ENCODE measurements at regions not wholly inside any gene's neighbourhood (a gene's known extent, or its start where the extent isn't known, plus 50 kb on each side); places are given as distances from the start of the nearest gene placed in this dataset.

DNA sequence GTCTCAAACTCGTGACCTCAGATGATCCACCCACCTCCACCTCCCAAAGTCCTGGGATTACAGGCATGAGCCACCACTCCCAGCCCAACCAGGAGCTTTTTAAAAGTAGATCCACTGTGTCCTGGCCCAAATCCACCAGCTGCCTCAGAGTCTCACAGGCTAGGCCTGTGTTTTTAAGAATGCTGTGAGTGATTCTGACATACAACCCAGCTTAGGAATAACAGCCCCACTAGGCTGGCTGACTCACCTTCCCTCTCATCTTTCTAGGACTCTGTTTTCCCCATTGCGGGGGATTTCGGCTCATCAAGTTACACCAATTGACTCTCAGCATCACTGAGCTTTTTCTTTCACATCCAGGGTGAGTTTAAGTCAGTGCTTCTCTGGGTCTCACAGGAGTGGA, 207.6 kb downstream of the SKIDA1 start:
- DNase-seq: no peak

DNA sequence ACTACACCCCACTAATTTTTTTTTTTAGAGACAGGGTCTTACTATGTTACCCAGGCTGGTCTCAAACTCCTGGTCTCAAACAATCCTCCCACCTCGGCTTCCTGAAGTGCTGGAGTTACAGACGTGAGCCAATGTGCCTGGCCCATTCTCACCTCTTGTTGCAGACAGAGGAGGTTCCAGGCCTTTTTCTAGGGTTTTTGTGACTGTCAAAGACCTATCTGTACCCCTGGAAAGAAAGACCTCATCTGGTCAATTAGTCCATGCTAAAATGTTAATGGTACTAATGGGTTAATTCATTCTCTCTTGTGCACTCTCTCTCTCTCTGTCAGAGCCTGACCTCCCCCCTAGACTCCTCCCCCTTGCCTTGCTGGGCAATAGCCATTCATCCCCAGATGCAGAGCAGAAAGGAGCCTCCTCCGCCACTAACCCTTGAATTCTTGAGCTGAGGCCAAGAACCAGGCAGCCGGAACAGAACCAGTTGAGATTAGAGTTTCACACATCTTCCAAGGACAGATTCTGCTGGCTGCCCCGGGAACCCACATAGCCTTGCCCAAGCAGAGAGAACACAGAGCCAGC, 209.7 kb downstream of the SKIDA1 start:
- no peak for DNase-seq

DNA sequence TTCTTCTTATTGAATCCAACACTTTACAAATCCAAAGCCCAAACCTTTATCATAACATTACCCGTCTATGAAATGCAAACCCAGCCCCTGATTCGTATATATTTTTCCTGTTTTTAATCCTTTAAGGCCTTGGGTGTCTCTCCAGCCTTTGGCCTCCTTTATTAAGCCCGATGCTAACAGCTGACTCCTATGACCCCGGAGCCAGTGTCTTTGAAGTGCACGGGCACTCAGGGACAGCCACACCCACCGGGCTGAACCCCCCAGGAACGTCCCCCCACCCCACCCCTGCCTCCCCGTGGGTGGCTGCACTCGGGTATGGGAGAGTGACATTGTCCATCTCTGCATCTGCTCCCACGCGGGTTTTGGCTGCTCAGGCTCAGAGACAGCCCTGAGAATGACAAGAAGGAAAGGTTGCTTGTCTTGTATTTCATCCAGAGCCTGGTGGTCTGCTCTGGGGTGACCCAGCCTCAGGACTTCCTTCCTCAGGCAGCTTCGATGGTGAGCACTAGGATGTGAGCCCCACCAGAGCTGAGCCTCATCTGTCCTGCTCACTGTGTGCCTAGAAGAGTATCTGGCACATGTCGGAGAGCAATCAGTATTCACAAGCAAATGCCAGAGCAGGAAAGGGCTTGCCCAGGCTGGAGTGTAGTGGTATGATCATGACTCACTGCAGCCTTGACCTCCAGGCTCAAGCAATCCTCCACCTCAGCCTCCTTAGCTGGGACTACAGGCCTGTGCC, 210.4 kb downstream of the SKIDA1 start:
- DNase-seq: no peak

DNA sequence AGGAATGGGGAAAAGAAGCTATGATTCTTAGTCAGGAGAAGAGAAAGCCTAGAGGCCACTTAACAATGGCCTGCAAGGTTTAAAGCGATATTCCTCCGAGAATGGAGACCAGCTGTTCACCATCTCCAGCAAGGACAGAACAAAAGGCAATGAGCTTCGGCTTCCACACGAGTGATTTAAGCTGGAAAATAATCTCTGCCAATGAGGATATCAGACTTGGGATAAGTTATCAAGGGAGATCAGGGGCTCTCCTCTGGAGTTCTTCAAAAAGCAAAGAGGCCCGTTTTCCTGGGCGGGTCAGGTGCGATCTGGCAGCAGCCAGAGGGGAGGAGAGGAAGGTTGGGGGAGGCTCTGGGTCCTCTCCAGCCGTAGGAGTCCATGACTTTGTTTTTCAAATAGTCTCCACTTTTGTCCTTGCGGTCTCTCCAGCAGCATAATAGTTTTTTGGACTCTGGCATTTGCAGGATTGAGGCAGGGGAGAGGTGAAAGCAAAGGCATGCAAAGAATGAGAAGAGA, 211.3 kb downstream of the SKIDA1 start:
- no peak for DNase-seq

DNA sequence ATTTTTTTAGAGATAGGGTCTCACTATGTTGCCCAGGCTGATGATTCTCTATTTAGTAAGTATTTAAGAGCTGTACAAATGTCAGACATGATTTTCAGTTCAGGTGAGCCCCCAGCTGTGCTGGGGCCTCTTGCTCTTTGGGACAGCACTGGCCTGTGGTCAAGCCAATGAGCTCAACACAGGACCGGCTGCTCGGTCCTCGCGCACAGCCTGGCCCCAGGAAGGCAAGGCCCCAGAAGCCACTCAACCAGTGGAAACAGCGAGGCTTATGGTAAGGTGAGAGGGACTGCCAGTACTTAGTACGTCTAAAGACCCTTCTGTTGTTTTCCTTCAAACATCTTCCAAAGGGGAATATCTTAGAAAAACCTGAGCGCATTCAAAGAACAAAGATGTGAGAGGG, 211.8 kb downstream of the SKIDA1 start:
- DNase-seq: no peak

DNA sequence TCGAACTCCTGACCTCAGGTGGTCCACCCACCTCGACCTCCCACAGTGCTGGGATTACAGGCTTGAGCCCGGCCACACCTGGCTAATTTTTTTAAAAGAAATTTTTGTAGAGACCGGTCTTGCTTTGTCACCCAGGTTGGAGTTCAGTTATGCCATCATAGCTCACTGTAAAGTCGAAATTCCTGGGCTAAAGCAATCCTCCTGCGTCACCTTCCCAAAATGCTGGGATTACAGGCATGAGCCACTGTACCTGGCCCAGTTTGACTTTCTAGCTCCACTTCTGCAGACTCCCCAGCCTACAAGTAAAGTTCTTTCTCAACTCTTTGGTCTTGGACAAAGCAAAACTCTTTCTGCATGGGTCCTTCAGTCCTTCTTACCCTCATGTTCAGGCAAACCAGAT, 214.1 kb downstream of the SKIDA1 start:
- no peak for DNase-seq

DNA sequence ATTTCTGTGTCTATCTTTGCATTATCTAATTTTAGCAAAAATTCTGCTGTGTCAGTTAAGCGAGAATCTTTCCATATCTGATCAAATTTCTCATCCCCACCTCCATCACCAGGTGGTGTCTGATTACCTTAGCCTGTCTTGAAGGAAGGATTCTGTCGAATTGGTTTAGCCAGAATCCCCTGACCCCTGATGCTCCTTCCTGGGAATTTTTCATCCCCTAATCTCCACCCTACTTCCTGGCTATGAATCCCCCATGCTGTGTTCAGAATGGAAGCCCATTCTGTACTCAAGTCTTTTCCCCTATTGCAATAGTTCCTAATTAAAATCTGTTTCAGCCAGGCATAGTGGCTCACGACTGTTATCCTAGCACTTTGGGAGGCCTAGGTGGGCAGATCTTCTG, 216.1 kb downstream of the SKIDA1 start:
- no peak for DNase-seq

DNA sequence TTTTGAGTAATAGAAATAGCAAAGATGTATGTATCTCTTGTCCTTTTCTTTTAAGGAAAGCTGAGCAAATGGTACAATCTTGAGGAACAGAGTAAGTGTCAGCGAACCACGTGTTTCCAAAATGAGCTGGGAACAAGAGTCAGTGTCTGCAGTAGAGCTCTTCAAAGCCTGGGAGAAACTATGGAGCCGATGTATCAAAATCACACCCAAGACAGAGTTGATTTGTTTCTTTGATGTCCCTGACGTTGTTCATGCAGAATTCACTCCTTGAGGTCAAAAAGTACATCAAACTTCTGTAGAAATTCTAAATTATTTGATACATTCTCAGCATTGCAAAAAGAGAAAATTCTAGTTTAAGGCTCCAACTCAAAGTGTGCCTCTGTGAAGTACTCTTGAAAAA, 216.5 kb downstream of the SKIDA1 start:
- DNase-seq: no peak

DNA sequence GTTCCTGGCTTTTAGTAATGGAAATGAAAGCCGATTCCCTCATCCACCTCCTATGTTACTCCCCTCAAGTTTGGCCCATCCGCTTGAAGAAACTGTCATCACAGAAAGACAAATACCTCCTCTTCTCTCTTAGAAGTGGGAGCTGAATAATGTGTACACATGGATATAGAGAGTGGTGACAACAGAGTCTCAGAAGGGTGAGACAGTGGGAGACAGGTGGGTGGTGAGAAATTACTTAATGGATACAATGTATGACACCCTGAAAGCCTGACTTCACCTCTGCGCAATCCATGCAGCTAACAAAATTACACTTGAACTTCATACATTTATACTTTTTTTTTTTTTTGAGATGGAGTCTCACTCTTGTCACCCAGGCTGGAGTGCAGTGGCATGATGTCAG, 217.5 kb downstream of the SKIDA1 start:
- DNase-seq: no peak

DNA sequence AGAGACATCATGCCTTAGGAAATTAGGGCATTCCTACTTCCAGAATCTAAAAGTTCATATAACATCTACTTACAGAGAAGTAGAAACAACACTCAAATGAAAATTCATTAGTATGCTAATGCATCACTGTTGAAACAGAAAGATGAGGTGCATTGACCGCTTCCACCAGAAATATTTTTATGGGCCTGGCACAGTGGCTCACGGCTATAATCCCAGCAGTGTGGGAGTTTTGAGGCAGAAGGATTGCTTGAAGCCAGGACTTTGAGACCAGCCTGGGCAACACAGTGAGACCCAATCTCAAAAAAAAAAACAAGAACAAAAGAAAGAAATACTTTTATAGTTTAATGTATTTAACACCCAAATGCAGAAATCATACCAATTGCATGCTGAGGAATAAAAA, 220.9 kb downstream of the SKIDA1 start:
- no peak for DNase-seq

DNA sequence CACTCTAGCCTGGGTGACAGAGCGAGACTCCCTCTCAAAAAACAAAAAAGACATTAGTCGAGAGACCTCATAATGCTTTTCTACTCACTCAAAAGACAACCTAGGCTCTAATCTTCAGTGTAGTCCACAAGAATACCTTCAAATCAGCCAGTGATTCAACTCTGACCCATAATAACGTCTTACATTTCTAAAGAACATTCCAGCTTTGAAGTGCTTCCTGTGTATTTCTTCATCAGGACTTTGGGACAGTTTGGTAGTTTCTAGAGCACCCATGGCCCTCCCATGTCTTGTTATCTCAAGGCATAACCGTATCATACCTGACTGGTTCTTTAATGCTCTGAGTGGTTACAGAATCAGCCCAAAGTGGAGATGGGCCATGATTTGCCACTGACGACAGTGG, 221.3 kb downstream of the SKIDA1 start:
- DNase-seq: no peak

DNA sequence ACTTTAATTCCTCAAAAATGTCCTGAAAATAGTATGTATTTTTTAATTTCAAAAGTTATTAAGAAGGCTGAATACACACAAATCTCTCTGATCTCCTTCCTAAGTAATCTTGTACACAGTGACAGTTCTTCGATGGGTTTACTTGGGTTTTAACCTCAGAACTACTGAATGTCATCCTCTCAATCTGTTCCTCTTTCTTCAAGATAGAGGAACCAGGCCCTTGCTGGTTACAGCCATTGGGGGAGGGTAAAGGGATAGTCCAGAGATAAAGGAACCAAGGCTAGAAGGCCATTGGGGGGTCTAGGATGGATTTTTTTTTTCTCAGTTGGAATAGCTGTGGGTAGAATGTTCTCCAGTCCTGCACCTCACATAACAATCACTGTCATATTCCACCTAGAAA, 224.9 kb downstream of the SKIDA1 start:
- DNase-seq: no peak

DNA sequence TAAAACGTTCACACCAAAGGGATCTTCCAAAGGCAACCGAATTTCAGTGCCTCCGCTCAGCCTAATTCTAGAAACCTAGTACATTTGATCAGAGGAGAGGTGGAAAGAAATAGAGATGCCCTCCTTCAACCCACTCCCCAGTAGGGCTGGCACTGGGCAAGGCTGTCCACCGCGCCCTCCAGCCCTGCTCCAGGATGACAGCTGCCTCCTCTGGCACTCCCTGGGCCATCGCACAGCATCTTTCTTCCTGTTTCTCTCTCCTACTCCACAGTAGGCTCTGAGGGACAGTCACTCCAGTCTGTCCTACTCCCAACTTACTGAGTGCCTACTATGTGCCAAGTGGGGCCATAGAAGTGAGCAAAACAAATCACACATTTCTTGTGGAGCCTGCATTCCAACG, 226.2 kb downstream of the SKIDA1 start:
- DNase-seq: no peak

DNA sequence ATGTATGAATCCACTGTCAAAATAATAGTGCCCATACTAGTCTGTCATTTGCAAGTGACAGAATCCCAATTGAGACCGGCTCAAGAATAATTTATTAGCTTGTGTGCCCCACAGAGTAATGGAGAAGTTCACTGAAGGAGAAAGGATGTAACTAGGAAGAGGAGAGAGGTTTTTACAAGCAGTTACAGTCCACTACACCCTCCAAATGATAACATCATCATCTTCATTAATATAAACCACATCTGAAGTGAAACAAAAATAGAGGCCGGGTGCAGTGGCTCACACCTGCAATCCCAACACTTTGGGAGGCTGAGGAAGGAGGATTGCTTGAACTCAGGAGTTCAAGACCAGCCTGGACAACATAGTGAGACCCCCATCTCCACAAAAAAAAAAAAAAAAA, 226.8 kb downstream of the SKIDA1 start:
- DNase-seq: no peak

DNA sequence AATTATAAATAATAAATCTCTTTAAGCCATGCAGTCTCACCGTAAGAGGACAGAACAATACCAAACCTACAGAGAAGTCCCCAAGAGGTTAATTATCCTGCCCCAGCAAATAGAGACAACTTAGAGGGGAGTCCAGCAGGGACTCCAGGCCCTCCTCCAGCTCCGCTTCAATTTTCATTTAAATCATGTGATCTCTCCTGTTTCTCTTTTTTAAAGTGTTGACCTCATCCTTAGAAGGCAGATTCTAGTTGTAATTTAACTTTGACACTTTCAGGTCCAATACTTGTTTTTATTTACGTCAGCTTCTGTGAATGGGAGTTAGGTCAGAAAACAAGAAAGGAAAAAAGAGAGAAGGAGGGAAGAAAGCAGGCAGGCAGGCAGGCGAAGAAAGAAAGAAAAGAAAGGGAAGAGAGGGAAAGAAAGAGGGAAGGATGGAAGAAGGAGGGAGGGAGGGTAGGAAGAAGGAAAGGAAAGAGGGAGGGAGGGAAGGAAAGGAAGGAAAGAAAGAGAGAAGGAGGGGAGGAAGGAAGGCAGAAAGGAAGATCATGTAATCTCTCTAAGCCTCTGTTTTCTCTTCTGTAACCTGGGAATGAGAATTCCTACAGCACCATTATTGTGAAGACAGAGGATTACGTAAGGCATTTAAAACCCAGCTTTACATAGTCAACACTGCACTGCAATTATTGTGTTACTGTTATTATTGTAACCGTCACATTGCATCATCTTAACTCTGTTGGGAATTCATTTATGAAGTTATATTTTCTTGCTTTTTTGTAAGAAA, 227.7 kb downstream of the SKIDA1 start:
- peak; percentile 45 for DNase-seq

DNA sequence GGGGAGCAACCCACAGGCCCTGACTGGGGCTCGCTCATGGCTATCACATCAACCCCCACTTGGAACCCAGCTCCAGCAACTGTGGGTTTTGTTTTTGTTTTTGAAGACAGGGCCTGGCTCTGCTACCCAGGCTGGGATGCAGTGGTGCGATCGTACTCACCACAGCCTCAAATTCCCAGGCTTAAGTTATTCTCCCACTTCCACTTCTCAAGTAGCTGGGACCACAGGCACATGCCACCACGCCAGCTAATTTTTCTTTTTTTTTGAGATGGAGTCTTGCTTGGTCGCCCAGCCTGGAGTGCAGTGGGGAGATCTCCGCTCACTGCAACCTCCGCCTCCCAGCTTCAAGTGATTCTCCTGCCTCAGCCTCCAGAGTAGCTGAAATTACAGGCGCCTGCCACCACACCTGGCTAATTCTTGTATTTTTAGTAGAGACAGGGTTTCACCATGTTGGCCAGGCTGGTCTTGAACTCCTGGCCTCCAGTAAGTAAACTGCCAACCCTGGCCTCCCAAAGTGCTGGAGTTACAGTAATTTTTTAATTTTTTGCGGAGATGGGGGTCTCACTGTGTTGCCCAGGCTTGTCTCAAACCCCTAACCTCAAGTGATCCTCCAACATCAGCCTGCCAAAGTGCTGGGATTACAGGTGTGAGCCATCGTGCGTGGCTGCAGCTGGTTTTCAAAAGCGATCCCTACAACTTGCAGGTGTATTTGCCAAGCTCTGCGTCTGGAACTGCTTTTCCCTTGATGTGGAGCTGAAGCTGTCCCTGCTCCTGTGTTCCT, 228.7 kb downstream of the SKIDA1 start:
- no peak for DNase-seq

DNA sequence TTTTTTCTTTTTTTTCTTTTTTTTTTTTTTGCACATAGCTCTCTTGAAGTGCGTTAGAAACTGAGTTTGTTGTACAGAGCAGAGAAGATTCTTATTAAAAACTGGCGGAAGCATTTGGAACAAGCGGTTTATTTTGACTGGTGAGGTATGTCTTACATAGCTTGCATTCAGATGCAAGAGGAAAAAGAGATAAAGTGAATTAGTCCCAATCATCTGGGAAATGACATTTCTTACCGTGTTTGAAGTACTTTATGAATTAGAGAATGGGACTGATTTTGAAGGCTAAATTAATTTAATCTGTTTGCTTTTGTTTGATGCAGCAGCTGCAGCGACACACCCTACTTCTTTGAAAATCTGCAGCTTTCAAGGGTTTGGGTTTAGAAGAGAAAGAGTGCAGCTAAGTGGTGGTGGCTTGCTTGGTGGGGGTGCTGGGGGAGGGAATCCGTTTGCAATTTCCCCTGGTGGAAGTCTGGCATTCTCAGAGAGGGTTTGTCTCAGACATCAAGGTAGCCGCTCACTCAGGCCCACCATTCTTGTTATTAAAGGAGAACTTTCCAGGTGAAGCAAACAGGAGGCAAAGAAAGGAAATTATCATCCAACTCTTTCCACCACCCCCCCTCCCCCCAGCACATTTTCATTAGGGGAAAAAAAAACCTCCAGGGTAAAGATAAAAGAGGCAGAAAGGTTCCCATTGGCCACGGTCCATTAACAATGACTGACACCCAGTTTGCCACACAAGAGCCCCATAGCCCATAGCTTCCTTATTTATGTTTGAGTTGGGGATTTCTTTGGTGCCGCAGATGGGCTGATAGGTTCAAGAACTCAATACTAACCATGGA, 231.7 kb downstream of the SKIDA1 start:
- no peak for DNase-seq

DNA sequence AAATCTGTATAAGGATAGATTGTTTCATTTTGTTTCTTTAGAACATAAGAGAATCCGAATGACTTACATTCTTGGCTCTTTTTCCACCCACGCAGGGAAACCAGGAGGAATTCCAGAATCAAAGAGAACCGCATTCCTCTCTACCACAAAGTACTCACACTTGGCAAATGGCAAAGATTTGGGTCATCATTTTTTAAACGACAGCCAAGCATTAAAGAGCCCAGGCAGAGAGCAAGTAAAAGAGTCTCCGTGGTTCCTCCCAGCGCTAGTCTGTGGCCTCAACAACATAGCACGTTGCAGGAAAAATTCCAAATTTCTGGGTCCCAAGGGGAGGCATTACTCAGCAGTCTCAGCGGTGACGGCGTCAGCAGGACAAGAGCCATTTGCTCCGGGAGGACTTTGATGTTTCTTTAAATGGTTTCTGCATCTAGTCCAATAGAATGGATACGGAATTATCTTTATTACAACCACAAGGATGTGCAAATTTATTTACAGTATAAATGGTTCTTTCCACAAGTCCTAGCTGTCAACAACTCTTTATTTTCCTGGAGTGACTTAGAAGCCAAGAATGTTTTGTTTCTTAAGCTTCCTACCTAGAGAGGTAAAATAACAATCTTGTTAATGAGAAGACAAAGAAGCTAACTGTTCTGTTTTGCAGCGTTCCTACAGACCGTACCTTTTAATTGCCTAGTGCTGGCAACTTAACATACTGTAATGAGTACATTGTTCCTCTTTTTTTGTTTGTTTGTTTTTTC, 232.5 kb downstream of the SKIDA1 start:
- peak; percentile 8 for DNase-seq

DNA sequence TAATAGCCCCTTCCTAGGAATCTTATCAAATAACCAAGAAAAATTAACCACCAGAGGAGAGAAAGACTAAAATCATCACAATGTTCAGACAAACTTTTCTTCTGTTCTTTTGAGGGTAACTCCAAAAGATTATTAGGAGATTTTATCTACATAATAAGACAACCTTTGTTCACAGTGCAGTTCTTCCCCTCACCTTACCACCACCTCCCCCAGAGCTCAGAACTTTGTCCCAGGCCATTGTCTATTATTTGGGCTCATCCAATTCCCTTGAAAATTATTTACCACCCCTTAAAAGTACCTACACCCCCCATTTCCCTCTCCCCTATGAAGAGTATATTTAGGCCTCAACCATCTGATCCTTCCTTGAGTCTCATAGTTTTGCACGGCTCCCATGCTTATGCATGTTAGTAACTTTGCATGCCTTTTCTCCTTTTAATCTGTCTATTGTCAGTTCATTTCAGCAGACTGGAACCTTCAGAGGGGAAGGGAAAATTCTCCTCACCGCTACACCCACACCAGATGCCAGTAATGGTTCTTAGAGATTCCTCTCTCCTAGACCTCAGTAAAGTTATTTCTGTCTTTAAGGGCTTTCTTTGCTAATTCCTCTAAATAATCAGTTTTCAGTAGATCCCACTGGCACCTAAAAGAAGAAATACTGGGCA, 234.9 kb downstream of the SKIDA1 start:
- no peak for DNase-seq

DNA sequence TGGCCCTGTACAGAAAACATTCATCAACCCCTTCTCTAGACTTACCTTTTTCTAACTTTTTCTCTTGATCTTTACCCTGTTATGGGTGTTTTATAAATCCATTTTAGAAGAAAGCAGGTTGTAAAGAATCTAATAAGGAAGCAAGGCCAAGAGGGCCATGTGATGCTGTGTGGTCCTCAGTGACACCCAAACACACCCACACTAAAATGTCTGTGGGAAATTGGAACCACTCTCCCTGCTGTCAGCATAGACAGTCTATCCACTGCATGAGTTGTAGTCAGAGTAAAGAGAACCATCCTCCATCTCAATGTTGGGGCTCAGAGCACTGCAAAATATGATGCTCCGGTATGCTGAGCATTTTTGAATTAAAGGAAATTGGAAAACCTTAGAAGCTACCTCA, 235.5 kb downstream of the SKIDA1 start:
- no peak for DNase-seq

DNA sequence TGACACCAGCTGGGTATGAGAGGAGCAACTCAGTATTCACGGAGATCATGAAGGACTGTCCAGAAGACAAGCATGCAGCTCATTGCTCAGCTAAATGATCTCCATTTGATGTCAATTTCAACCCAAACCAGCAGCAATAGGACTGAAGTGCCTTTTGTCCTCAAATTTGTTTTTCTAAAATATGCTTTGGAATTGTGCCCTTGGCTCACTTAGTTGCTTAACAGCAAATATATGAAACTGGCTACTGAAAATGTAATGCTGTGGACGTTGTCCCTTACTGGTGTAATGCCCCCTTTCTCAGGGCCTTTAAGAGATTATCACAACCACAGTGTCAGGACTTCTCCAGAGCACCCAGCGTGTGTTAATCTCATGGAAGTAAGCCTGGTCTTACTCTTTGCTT, 236.2 kb downstream of the SKIDA1 start:
- no peak for DNase-seq

Measured in NCI-H2227 treated with DMSO at 0.1 percent for 48 hours (cell line).